ENCODE measurements at regions not wholly inside any gene's neighbourhood (a gene's known extent, or its start where the extent isn't known, plus 50 kb on each side); places are given as distances from the start of the nearest gene placed in this dataset.

DNA sequence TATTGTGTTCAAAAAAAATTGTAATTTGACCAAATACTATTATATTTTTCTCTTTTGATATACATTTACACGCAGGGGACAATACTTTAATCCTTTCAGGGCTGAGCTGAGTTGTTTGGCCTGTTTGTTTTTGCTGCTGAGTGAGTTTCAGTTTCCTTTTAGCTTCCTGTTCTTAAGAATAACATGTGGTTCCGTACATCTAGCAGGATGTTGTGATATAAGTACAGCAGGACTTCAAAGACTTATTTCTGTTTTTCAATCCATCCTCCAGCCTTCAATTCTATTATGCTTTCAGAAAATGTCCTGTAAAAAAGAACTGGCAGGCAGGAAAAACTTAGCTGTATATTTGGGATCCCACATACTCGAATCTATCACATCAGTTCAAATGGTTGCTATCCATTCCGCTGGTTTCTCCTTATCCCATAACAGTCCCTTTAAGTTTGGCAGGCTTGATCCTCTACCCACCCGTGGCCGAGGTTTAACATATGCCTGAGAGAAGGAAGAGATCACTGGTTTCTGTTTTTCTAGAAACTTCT, 1037.3 kb upstream of the ACO1 start:
- TF ChIP-seq, protein P1, sequence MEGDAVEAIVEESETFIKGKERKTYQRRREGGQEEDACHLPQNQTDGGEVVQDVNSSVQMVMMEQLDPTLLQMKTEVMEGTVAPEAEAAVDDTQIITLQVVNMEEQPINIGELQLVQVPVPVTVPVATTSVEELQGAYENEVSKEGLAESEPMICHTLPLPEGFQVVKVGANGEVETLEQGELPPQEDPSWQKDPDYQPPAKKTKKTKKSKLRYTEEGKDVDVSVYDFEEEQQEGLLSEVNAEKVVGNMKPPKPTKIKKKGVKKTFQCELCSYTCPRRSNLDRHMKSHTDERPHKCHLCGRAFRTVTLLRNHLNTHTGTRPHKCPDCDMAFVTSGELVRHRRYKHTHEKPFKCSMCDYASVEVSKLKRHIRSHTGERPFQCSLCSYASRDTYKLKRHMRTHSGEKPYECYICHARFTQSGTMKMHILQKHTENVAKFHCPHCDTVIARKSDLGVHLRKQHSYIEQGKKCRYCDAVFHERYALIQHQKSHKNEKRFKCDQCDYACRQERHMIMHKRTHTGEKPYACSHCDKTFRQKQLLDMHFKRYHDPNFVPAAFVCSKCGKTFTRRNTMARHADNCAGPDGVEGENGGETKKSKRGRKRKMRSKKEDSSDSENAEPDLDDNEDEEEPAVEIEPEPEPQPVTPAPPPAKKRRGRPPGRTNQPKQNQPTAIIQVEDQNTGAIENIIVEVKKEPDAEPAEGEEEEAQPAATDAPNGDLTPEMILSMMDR (IDR thresholded peaks at IDR 0.05), result no peak
- TF ChIP-seq POLR2A (IDR thresholded peaks at IDR 0.05) (no peak), EP300 (IDR thresholded peaks at IDR 0.05) (no peak), POLR2AphosphoS5 (IDR thresholded peaks at IDR 0.05) (no peak)

Data from sigmoid colon (tissue), 4 donors.